PC-3 (cell line): ENCODE measurements at regions not wholly inside any gene's neighbourhood (a gene's known extent, or its start where the extent isn't known, plus 50 kb on each side); places are given as distances from the start of the nearest gene placed in this dataset.
"Not testable (repeated sequence)": the region's sequence is repeated elsewhere in the genome, so short reads cannot be mapped to it uniquely, and the experiment has no call there.

Experiments used
- ATAC-seq: fragments of 200-7000 bp; cut with Tn5 transposase; 2 replicates; pipeline ENCODE4 v1.9.1; 2020; ENCODE audit warnings: mild to moderate bottlenecking, moderate library complexity
- BruUV-seq: library from RNA; stranded (reverse); fragments of 400-500 nt; replicated peaks from 2 replicates; lab custom pipeline; 2021; lab: Mats Ljungman, UMichigan
- CTCF ChIA-PET: fragments of 300-600 bp; sonication (Branson Sonifier 250); formaldehyde crosslinking; loops from one replicate; lab custom pipeline; 2022; ENCODE audit warnings: antibody characterized with exemption; lab: Charles Lee
- POLR2A ChIA-PET: fragments of 300-600 bp; sonication (Branson Sonifier 250); formaldehyde crosslinking; loops from one replicate; lab custom pipeline; 2022; ENCODE audit warnings: antibody characterized with exemption; ENCODE audit not compliant: unreplicated experiment; lab: Charles Lee
- DNase-seq: peaks from one replicate; pipeline ENCODE4 v3.0.0-alpha.2; 2015
- H2AFZ ChIP-seq: fragments of 300-600 bp; sonication (generic); 2 replicates; pipeline ENCODE4 v1.6.0; 2016; ENCODE audit warnings: antibody characterized with exemption, low read length
- H3F3A ChIP-seq: fragments of 300-600 bp; sonication (generic); one replicate; pipeline ENCODE4 v1.6.0; 2017; ENCODE audit warnings: antibody characterized with exemption, low read length, control low read depth, mild to moderate bottlenecking; ENCODE audit not compliant: unreplicated experiment
- H3K27ac ChIP-seq: fragments of 300-600 bp; sonication (generic); 2 replicates; pipeline ENCODE4 v1.5.1; 2016; ENCODE audit warnings: mild to moderate bottlenecking, low read length
- H3K27me3 ChIP-seq: fragments of 300-600 bp; sonication (generic); 2 replicates; pipeline ENCODE4 v1.6.1; 2016; ENCODE audit warnings: low read length, mixed read lengths
- H3K36me3 ChIP-seq: fragments of 300-600 bp; sonication (generic); 2 replicates; pipeline ENCODE4 v1.6.1; 2016; ENCODE audit warnings: low read depth, mixed run types, low read length, mixed read lengths
- H3K4me1 ChIP-seq: fragments of 300-600 bp; sonication (generic); 2 replicates; pipeline ENCODE4 v1.5.1; 2016; ENCODE audit warnings: low read length; ENCODE audit not compliant: insufficient read depth
- H3K4me2 ChIP-seq: fragments of 300-600 bp; sonication (generic); 2 replicates; pipeline ENCODE4 v1.6.0; 2016; ENCODE audit warnings: low read length
- H3K4me3 ChIP-seq: fragments of 300-600 bp; sonication (generic); 2 replicates; pipeline ENCODE4 v1.5.1; 2016; ENCODE audit warnings: mild to moderate bottlenecking, low read length, mixed read lengths
- H3K79me2 ChIP-seq: fragments of 300-600 bp; sonication (generic); 2 replicates; pipeline ENCODE4 v1.6.1; 2017; ENCODE audit warnings: low read length, mixed read lengths
- H3K9ac ChIP-seq: fragments of 300-600 bp; sonication (generic); 2 replicates; pipeline ENCODE4 v1.6.0; 2016; ENCODE audit warnings: mild to moderate bottlenecking, low read length
- H3K9me2 ChIP-seq: fragments of 300-600 bp; sonication (generic); replicated peaks from 2 replicates; pipeline ENCODE4 v1.6.1; 2016; ENCODE audit warnings: mixed run types, low read length, mixed read lengths
- H3K9me3 ChIP-seq: fragments of 300-600 bp; sonication (generic); 2 replicates; pipeline ENCODE4 v1.6.1; 2016; ENCODE audit warnings: low read length, mixed read lengths
- H4K20me1 ChIP-seq: fragments of 300-600 bp; sonication (generic); 2 replicates; pipeline ENCODE4 v1.6.1; 2016; ENCODE audit warnings: low read length, mixed read lengths
- CTCF ChIP-seq: fragments of 300-600 bp; sonication (generic); conservative IDR thresholded peaks from 2 replicates; pipeline ENCODE4 v1.5.1; 2017; ENCODE audit warnings: antibody characterized with exemption, low read depth, mild to moderate bottlenecking, low read length
- EZH2 ChIP-seq: fragments of 300-600 bp; sonication (generic); IDR thresholded peaks from one replicate; pipeline ENCODE4 v1.6.1; 2017; ENCODE audit warnings: antibody characterized with exemption, mild to moderate bottlenecking, low read length; ENCODE audit not compliant: unreplicated experiment
- EZH2phosphoT487 ChIP-seq: fragments of 300-600 bp; sonication (generic); IDR thresholded peaks from 2 replicates; pipeline ENCODE4 v1.6.1; 2018; ENCODE audit warnings: mild to moderate bottlenecking, antibody characterized with exemption, low read length, borderline replicate concordance
- intact Hi-C: fragments of 100-400 bp; cut with micrococcal nuclease; formaldehyde crosslinking; loops from 2 replicates; pipeline ENCODE4 v1.9.0; 2023

DNA sequence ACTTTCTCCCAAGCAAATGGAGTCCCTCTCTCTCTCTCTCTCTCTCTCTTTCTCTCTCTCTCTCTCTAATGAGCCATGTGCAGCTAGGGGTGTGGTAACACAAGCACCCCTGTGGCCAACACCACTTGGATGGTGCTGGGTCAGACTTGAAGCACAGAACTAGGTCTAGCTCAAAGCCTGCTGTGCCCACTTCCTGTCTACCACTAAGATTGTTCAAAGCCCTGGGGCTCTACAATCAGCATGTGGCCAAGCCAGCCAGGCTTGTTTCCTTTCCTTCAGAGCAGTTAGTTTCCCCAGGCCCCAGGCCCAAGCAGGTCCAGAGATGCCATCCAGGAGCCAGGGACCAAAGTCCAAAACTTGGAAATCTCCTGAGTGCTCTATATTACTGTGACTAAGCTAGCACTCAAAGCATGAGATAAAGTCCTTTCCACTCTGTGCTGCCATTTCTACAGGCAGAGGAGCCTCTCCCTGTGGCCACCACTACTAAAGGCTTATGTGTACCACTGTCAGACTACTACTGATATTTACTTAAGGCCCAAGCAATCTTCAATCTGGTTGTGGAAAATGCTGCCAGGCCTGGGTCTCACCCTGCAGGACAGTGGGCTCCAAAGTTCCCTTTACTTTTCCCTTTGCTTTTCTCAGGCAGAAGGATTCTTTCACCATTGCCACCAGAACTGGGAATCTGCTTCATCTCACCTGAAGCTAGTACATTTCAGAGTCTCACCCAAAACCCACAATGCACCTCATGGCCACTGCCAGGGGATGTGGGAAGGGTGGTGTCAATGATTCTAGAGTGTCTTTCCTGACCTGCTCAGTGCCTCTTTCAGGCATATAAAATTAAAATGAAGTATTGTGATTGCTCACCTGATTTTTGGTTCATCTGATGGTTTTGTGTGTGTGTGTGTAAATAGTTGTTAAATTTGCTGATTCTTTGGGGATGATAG lies 999.5 kb downstream of the NCAM2 start:
- no peak overlapping the region for H3K27ac ChIP-seq
- ChIA-PET POLR2A (no interaction called here), CTCF (no interaction called here)
- TF ChIP-seq EZH2 (no peak), CTCF (no peak), EZH2phosphoT487 (no peak)
- H3K27me3 ChIP-seq = no peaks in the 10 kb centered on the region
- intact Hi-C loops = no loop called here
- no peaks in the 10 kb centered on the region for H3K36me3 ChIP-seq
- DNase-seq (no peak), ATAC-seq (no peak)
- BruUV-seq = no TSS peak
- H3K4me2 ChIP-seq = no peak overlapping the region
- no peaks in the 10 kb centered on the region for H4K20me1 ChIP-seq
- H3K79me2 ChIP-seq = no peaks in the 10 kb centered on the region
- H3K9ac ChIP-seq = no peak overlapping the region
- H3K9me3 ChIP-seq = no peaks in the 10 kb centered on the region
- H3K4me1 ChIP-seq = no peaks in the 10 kb centered on the region
- H3F3A ChIP-seq = no peaks in the 10 kb centered on the region
- H3K9me2 ChIP-seq = no peaks in the 10 kb centered on the region
- H2AFZ ChIP-seq = no peak overlapping the region
- no peak overlapping the region for H3K4me3 ChIP-seq

- DNase-seq (peak; percentile 18), ATAC-seq (peak; percentile 62; the same call in 1 of the 2 replicates)
- Histone ChIP-seq H3K27ac (no peak overlapping the region; the same call in 1 of the 2 replicates), H3K79me2 (no peaks in the 10 kb centered on the region), H3K27me3 (no peaks in the 10 kb centered on the region), H3K4me1 (peaks cover 3% of the 10 kb centered on the region; the same call in 1 of the 2 replicates), H3K9me2 (no peaks in the 10 kb centered on the region), H3K9me3 (peaks cover 7% of the 10 kb centered on the region; the same call in 1 of the 2 replicates), H3K36me3 (no peaks in the 10 kb centered on the region), H3K4me2 (no peak overlapping the region), H2AFZ (0 out of 2 replicates have a peak overlapping the region, but pooled peaks have one; percentile 37), H3K9ac (no peak overlapping the region), H3F3A (no peaks in the 10 kb centered on the region), H3K4me3 (no peak overlapping the region), H4K20me1 (no peaks in the 10 kb centered on the region)
- CTCF ChIA-PET = no interaction called here
- no TSS peak for BruUV-seq
- POLR2A ChIA-PET = interaction anchor here (0.6 kb wide), 1 partner anchor 8 kb away, joined by 3 read pairs; no protein-coding TSS in a partner anchor
- TF ChIP-seq EZH2 (no peak), CTCF (no peak), EZH2phosphoT487 (no peak)
- intact Hi-C loops = no loop called here
Observed at GRCh38 chr21:22019766-22020165, 1021.6 kb downstream of the NCAM2 start.

DNA sequence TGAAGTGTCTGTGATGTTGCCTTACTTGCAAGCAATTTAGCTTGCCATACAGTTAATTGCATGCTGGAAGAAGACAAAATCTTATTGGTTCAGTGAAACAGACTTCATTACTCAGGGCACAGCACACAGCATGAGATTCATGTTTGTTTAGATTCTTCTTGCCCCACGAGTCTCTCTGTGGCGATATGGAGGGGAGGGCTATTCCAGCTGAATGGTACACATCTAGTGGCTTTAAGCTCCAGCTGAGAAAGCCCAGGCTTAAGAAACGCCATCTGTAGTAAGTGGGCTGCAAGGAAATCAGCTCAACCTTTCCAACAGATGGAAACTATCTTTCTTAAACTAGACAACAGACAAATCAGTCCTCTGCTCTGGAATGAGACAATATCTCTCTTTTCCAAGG lies 1022.0 kb downstream of the NCAM2 start:
- Histone ChIP-seq H3K9me3 (peaks cover 7% of the 10 kb centered on the region; the same call in 1 of the 2 replicates), H4K20me1 (no peaks in the 10 kb centered on the region), H3K27me3 (no peaks in the 10 kb centered on the region), H3K4me1 (peaks cover 3% of the 10 kb centered on the region; the same call in 1 of the 2 replicates), H3F3A (no peaks in the 10 kb centered on the region), H3K4me2 (no peak overlapping the region), H3K79me2 (no peaks in the 10 kb centered on the region), H3K36me3 (no peaks in the 10 kb centered on the region), H3K9me2 (no peaks in the 10 kb centered on the region), H3K9ac (no peak overlapping the region), H2AFZ (no peak overlapping the region), H3K4me3 (no peak overlapping the region), H3K27ac (no peak overlapping the region; the same call in 1 of the 2 replicates)
- no peak for DNase-seq
- no peak for ATAC-seq
- ChIA-PET POLR2A (no interaction called here), CTCF (no interaction called here)
- no peak for TF ChIP-seq CTCF
- BruUV-seq = no TSS peak
- intact Hi-C loops = no loop called here

DNA sequence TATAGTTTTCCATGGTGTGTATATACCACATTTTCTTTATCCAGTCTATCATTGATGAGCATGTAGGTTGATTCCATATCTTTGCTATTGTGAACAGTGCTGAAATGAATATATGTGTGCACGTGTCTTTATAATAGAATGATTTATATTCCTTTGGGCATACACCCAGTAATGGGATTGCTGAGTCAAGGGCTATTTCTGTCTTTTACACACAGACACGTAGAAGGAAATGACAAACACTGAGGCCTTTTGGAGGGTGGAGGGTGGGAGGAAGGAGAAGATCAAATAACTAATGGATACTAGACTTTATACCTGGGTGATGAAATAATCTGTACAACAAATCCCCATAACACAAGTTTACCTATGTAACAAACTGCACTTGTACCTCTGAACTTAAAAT lies 1025.7 kb downstream of the NCAM2 start:
- H3K79me2 ChIP-seq, H3K27me3 ChIP-seq, intact Hi-C loops, H3K36me3 ChIP-seq, H4K20me1 ChIP-seq, H3K9me2 ChIP-seq, BruUV-seq, H3F3A ChIP-seq, H3K9ac ChIP-seq, H3K4me2 ChIP-seq, H3K9me3 ChIP-seq, H3K4me3 ChIP-seq, H3K4me1 ChIP-seq, POLR2A ChIA-PET, H2AFZ ChIP-seq, CTCF ChIA-PET: not testable (repeated sequence)
- peak; percentile 49; the same call in 1 of the 2 replicates for ATAC-seq
- peak; percentile 55 for DNase-seq
- peak overlapping the region; percentile 29; the same call in 1 of the 2 replicates for H3K27ac ChIP-seq
